ENCODE measurements at regions not wholly inside any gene's neighbourhood (a gene's known extent, or its start where the extent isn't known, plus 50 kb on each side); places are given as distances from the start of the nearest gene placed in this dataset.

DNA sequence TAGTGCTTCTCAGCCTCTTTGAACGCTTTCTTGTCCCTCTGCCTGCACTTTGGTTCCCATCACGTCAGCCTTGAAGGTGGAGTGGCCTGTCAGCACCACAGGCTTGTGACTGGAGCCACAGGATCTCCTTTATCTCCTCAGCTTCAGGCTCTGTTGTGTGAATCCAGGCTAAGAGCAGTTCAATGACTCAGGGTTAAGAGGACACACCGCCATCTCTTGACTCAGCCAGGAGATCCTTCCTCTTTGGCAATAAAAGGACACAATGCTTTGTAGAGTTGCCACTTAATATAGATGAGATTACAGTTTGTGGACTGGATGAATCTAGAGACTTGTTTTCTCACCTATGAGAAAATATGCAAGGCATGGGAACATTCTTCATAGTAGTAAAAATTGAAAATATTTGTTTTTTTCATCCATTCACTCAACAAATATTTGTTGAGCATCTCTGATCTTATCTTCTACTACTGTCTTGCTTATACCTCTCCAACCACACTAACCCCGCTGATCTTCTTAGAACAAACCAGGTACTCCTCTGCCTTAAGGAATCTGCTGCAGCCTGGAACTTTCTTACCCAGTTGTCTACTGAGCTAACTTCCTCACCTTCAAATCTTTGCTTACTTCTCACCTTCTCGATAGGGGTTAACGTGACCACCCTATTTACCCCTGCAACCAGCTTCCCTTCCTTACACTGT, 62.3 kb downstream of the UCHL1 start:
- no peaks in the 10 kb centered on the region for H3K27me3 ChIP-seq
- H3K4me2 ChIP-seq, result no peak overlapping the region
- H3K4me3 ChIP-seq, result no peak overlapping the region
- DNase-seq (ENCODE audit: low spot score), result peak; percentile 50
- H4K20me1 ChIP-seq (ENCODE audit: insufficient read depth, poor library complexity, severe bottlenecking), result no peaks in the 10 kb centered on the region
- no peaks in the 10 kb centered on the region for H3K9me3 ChIP-seq (ENCODE audit: low read depth)
- 59% methylated on average over 6 of the region's 6 CpGs for WGBS (ENCODE audit: low lambda C conversion rate, missing lambda C conversion rate)
- H3K4me1 ChIP-seq (ENCODE audit: insufficient read depth), result no peaks in the 10 kb centered on the region
- H2AFZ ChIP-seq, result no peak overlapping the region
- H3K9me2 ChIP-seq (replicated peaks; ENCODE audit: insufficient read depth), result no peaks in the 10 kb centered on the region
- TF ChIP-seq EZH2 (IDR thresholded peaks at IDR 0.05; ENCODE audit: borderline replicate concordance), result no peak
- TF ChIP-seq, protein P1, sequence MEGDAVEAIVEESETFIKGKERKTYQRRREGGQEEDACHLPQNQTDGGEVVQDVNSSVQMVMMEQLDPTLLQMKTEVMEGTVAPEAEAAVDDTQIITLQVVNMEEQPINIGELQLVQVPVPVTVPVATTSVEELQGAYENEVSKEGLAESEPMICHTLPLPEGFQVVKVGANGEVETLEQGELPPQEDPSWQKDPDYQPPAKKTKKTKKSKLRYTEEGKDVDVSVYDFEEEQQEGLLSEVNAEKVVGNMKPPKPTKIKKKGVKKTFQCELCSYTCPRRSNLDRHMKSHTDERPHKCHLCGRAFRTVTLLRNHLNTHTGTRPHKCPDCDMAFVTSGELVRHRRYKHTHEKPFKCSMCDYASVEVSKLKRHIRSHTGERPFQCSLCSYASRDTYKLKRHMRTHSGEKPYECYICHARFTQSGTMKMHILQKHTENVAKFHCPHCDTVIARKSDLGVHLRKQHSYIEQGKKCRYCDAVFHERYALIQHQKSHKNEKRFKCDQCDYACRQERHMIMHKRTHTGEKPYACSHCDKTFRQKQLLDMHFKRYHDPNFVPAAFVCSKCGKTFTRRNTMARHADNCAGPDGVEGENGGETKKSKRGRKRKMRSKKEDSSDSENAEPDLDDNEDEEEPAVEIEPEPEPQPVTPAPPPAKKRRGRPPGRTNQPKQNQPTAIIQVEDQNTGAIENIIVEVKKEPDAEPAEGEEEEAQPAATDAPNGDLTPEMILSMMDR (IDR thresholded peaks at IDR 0.05; ENCODE audit: poor library complexity), result no peak
- no peak for TF ChIP-seq EZH2phosphoT487 (IDR thresholded peaks at IDR 0.05; ENCODE audit: low read depth, severe bottlenecking, unreplicated experiment)
- H3K36me3 ChIP-seq (replicated peaks; ENCODE audit: insufficient read depth, low read depth), result no peaks in the 10 kb centered on the region
- H3K79me2 ChIP-seq, result no peaks in the 10 kb centered on the region
- H3K27ac ChIP-seq, result peak overlapping the region; percentile 60

DNA sequence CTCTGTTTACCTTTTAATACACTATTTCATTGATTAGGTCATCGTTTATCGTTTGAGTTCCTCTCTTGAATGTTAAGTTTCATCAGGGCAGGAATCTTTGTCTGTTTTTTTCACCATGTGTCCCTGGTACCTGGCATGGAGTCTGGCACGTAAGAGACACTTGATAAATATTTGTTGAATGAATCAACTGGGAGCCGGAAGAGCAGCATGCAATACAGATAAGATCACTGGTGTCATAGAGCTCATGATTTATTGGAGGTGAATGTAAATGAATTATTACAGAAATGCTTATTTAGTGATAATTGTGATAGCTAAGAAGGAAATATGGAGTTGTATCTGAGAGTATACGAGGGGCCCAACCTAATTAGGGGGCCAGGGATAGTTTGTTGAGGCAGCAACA, 62.8 kb downstream of the UCHL1 start:
- Histone ChIP-seq H3K27ac (peak overlapping the region; percentile 60), H2AFZ (no peak overlapping the region), H3K4me1 (ENCODE audit: insufficient read depth) (no peaks in the 10 kb centered on the region), H3K4me2 (no peak overlapping the region), H3K27me3 (no peaks in the 10 kb centered on the region), H3K36me3 (replicated peaks; ENCODE audit: insufficient read depth, low read depth) (no peaks in the 10 kb centered on the region), H3K9me2 (replicated peaks; ENCODE audit: insufficient read depth) (no peaks in the 10 kb centered on the region), H4K20me1 (ENCODE audit: insufficient read depth, poor library complexity, severe bottlenecking) (no peaks in the 10 kb centered on the region), H3K4me3 (no peak overlapping the region), H3K9me3 (ENCODE audit: low read depth) (no peaks in the 10 kb centered on the region), H3K79me2 (no peaks in the 10 kb centered on the region)
- TF ChIP-seq, protein P1 (IDR thresholded peaks at IDR 0.05; ENCODE audit: poor library complexity), result no peak
- TF ChIP-seq EZH2phosphoT487 (IDR thresholded peaks at IDR 0.05; ENCODE audit: low read depth, severe bottlenecking, unreplicated experiment) (no peak), EZH2 (IDR thresholded peaks at IDR 0.05; ENCODE audit: borderline replicate concordance) (no peak)
- WGBS (ENCODE audit: low lambda C conversion rate, missing lambda C conversion rate), result 55% methylated on average over 5 of the region's 5 CpGs
- DNase-seq (ENCODE audit: low spot score), result peak; percentile 27

DNA sequence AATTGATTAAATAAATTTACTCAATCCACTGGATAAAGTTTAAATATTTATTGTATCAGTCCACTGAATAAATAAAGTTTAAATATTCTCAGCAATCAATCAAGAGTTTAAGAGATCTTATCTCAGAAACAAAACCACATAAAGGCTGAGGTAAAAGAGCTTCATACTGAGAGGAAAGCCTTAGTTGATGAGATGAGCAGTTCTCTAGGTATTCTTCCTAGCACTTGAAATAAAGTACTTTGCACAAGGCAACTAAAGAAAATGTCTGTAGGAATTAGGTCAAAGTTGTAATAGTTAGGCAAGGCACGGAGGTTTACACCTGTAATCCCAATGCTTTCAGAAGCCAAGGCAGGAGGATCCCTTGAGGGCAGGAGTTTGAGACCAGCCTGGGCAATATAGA, 63.5 kb downstream of the UCHL1 start:
- Histone ChIP-seq H4K20me1 (ENCODE audit: insufficient read depth, poor library complexity, severe bottlenecking) (no peaks in the 10 kb centered on the region), H3K4me3 (no peak overlapping the region), H3K4me2 (no peak overlapping the region), H2AFZ (no peak overlapping the region), H3K4me1 (ENCODE audit: insufficient read depth) (no peaks in the 10 kb centered on the region), H3K79me2 (no peaks in the 10 kb centered on the region), H3K36me3 (replicated peaks; ENCODE audit: insufficient read depth, low read depth) (no peaks in the 10 kb centered on the region), H3K9me3 (ENCODE audit: low read depth) (no peaks in the 10 kb centered on the region), H3K9me2 (replicated peaks; ENCODE audit: insufficient read depth) (no peaks in the 10 kb centered on the region), H3K27ac (no peak overlapping the region), H3K27me3 (no peaks in the 10 kb centered on the region)
- no peak for DNase-seq (ENCODE audit: low spot score)
- TF ChIP-seq EZH2 (IDR thresholded peaks at IDR 0.05; ENCODE audit: borderline replicate concordance) (no peak), EZH2phosphoT487 (IDR thresholded peaks at IDR 0.05; ENCODE audit: low read depth, severe bottlenecking, unreplicated experiment) (no peak)
- TF ChIP-seq, protein P1 (IDR thresholded peaks at IDR 0.05; ENCODE audit: poor library complexity), result no peak
- WGBS (ENCODE audit: low lambda C conversion rate, missing lambda C conversion rate), result 67% methylated on average over 1 of the region's 1 CpG
